ENCODE measurements at regions not wholly inside any gene's neighbourhood (a gene's known extent, or its start where the extent isn't known, plus 50 kb on each side); places are given as distances from the start of the nearest gene placed in this dataset.

GRCh38 chr10:8349610-8350249 lies 295.2 kb downstream of the GATA3 start:
- peaks cover 10% of the 10 kb centered on the region for H3K4me1 Mint-ChIP-seq (ENCODE audit: unreplicated experiment)
- no peaks in the 10 kb centered on the region for H3K9me3 Mint-ChIP-seq (ENCODE audit: unreplicated experiment)
- TF ChIP-seq CTCF (IDR thresholded peaks at IDR 0.05; ENCODE audit: unreplicated experiment): no peak
- H3K27ac Mint-ChIP-seq (ENCODE audit: unreplicated experiment): no peak overlapping the region
- H3K36me3 Mint-ChIP-seq (ENCODE audit: low read depth, unreplicated experiment): no peaks in the 10 kb centered on the region
- H3K4me3 Mint-ChIP-seq (ENCODE audit: unreplicated experiment): no peak overlapping the region
- H3K27me3 Mint-ChIP-seq (ENCODE audit: unreplicated experiment): no peaks in the 10 kb centered on the region
- DNase-seq (ENCODE audit: low spot score): no peak

- Mint-ChIP-seq H3K4me1 (ENCODE audit: unreplicated experiment) (peaks cover 10% of the 10 kb centered on the region), H3K27ac (ENCODE audit: unreplicated experiment) (no peak overlapping the region), H3K36me3 (ENCODE audit: low read depth, unreplicated experiment) (no peaks in the 10 kb centered on the region), H3K27me3 (ENCODE audit: unreplicated experiment) (no peaks in the 10 kb centered on the region), H3K9me3 (ENCODE audit: unreplicated experiment) (no peaks in the 10 kb centered on the region), H3K4me3 (ENCODE audit: unreplicated experiment) (no peak overlapping the region)
- no peak for TF ChIP-seq CTCF (IDR thresholded peaks at IDR 0.05; ENCODE audit: unreplicated experiment)
- no peak for DNase-seq (ENCODE audit: low spot score)
These were observed 295.9 kb downstream of the GATA3 start for GRCh38 chr10:8350250-8350967.

GRCh38 chr10:8352171-8353075 lies 297.9 kb downstream of the GATA3 start:
- no peak overlapping the region for H3K27ac Mint-ChIP-seq (ENCODE audit: unreplicated experiment)
- H3K36me3 Mint-ChIP-seq (ENCODE audit: low read depth, unreplicated experiment): no peaks in the 10 kb centered on the region
- H3K4me3 Mint-ChIP-seq (ENCODE audit: unreplicated experiment): no peak overlapping the region
- no peaks in the 10 kb centered on the region for H3K9me3 Mint-ChIP-seq (ENCODE audit: unreplicated experiment)
- no peak for DNase-seq (ENCODE audit: low spot score)
- no peak for TF ChIP-seq CTCF (IDR thresholded peaks at IDR 0.05; ENCODE audit: unreplicated experiment)
- no peaks in the 10 kb centered on the region for H3K4me1 Mint-ChIP-seq (ENCODE audit: unreplicated experiment)
- no peaks in the 10 kb centered on the region for H3K27me3 Mint-ChIP-seq (ENCODE audit: unreplicated experiment)

GRCh38 chr10:8356283-8356682 lies 301.8 kb downstream of the GATA3 start:
- no peaks in the 10 kb centered on the region for H3K4me1 Mint-ChIP-seq (ENCODE audit: unreplicated experiment)
- no peaks in the 10 kb centered on the region for H3K36me3 Mint-ChIP-seq (ENCODE audit: low read depth, unreplicated experiment)
- no peak overlapping the region for H3K27ac Mint-ChIP-seq (ENCODE audit: unreplicated experiment)
- no peaks in the 10 kb centered on the region for H3K27me3 Mint-ChIP-seq (ENCODE audit: unreplicated experiment)
- H3K9me3 Mint-ChIP-seq (ENCODE audit: unreplicated experiment): no peaks in the 10 kb centered on the region
- H3K4me3 Mint-ChIP-seq (ENCODE audit: unreplicated experiment): no peak overlapping the region
- DNase-seq (ENCODE audit: low spot score): no peak
- no peak for TF ChIP-seq CTCF (IDR thresholded peaks at IDR 0.05; ENCODE audit: unreplicated experiment)
